ENCODE measurements at regions not wholly inside any gene's neighbourhood (a gene's known extent, or its start where the extent isn't known, plus 50 kb on each side); places are given as distances from the start of the nearest gene placed in this dataset.

GRCh38 chr4:66097218-66097617, 426.9 kb upstream of the EPHA5 start:
- TF ChIP-seq CTCF (IDR thresholded peaks at IDR 0.05) (no peak), EP300 (IDR thresholded peaks at IDR 0.05) (no peak), POLR2A (IDR thresholded peaks at IDR 0.05) (no peak)
